Thoracic aorta (tissue), 2 donors: ENCODE measurements at regions not wholly inside any gene's neighbourhood (a gene's known extent, or its start where the extent isn't known, plus 50 kb on each side); places are given as distances from the start of the nearest gene placed in this dataset.
A peak's percentile ranks its signal among the peaks of the same experiment; 100 is the strongest.

Experiments
- ATAC-seq: fragments of 150-250 bp; one replicate; pipeline ENCODE4 v1.8.0; 2017; ENCODE audit warnings: low read depth; ENCODE audit not compliant: insufficient number of reproducible peaks, low FRiP score
- DNase-seq: peaks from one replicate; pipeline ENCODE4 v3.0.0-alpha.2; 2020; ENCODE audit warnings: low spot score
- H3K27ac ChIP-seq, 2 donors: fragments of 200-600 bp; sonication (generic); 1 replicate in 1 of 2; 2 replicates in 1 of 2; pipeline ENCODE4 v1.5.1; 2016; ENCODE audit warnings: mild to moderate bottlenecking in 2 of 2, moderate library complexity in 2 of 2
- H3K27me3 ChIP-seq: fragments of 200-600 bp; sonication (generic); replicated peaks from 2 replicates; pipeline ENCODE4 v1.6.0; 2016; ENCODE audit warnings: mild to moderate bottlenecking; ENCODE audit not compliant: insufficient read depth
- H3K36me3 ChIP-seq: fragments of 200-600 bp; sonication (generic); one replicate; pipeline ENCODE4 v1.5.1; 2016
- H3K4me1 ChIP-seq, 2 donors: fragments of 200-600 bp; sonication (generic); 1 replicate in 1 of 2; 2 replicates in 1 of 2; pipeline versions ENCODE4 v1.5.1 to v1.6.0; 2016; ENCODE audit warnings: low read depth in 2 of 2, mild to moderate bottlenecking in 1 of 2; ENCODE audit not compliant: control insufficient read depth in 1 of 2
- H3K4me3 ChIP-seq: fragments of 200-600 bp; sonication (generic); 2 replicates; pipeline ENCODE4 v1.5.1; 2016; ENCODE audit warnings: mild to moderate bottlenecking
- H3K9me3 ChIP-seq: fragments of 200-600 bp; sonication (generic); 2 replicates; pipeline ENCODE4 v1.5.1; 2016
- CTCF ChIP-seq: fragments of 200-600 bp; sonication (generic); IDR thresholded peaks from one replicate; pipeline ENCODE4 v1.5.1; 2019; ENCODE audit warnings: antibody characterized with exemption

GRCh38 chr7:1290026-1290678 lies 57.5 kb downstream of the UNCX start:
- Histone ChIP-seq H3K9me3 (no peaks in the 10 kb centered on the region), H3K36me3 (no peaks in the 10 kb centered on the region), H3K4me1 (peaks cover 0 to 14% of the 10 kb centered on the region in 2 donors), H3K27ac (no peak overlapping the region), H3K27me3 (no peaks in the 10 kb centered on the region), H3K4me3 (peak overlapping the region; percentile 69)
- no peak for ATAC-seq
- DNase-seq = no peak
- peak; percentile 11 for TF ChIP-seq CTCF

GRCh38 chr7:1290679-1291356 lies 58.1 kb downstream of the UNCX start:
- no peaks in the 10 kb centered on the region for H3K36me3 ChIP-seq
- peak overlapping the region; percentile 69 for H3K4me3 ChIP-seq
- no peak overlapping the region for H3K27ac ChIP-seq
- H3K9me3 ChIP-seq = no peaks in the 10 kb centered on the region
- H3K27me3 ChIP-seq = no peaks in the 10 kb centered on the region
- no peak for ATAC-seq
- DNase-seq = no peak
- peaks cover 0 to 14% of the 10 kb centered on the region in 2 donors for H3K4me1 ChIP-seq
- no peak for TF ChIP-seq CTCF

- Histone ChIP-seq H3K9me3 (no peaks in the 10 kb centered on the region), H3K4me1 (peaks cover 0 to 14% of the 10 kb centered on the region in 2 donors), H3K4me3 (peak overlapping the region; percentile 69), H3K27ac (no peak overlapping the region), H3K27me3 (no peaks in the 10 kb centered on the region), H3K36me3 (no peaks in the 10 kb centered on the region)
- ATAC-seq (no peak), DNase-seq (no peak)
- TF ChIP-seq CTCF = no peak
These were observed 58.7 kb downstream of the UNCX start for GRCh38 chr7:1291357-1291689.

GRCh38 chr7:1291845-1292765 lies 59.4 kb downstream of the UNCX start:
- no peak for ATAC-seq

More at GRCh38 chr7:1291845-1292765, 59.4 kb downstream of the UNCX start:
- no peaks in the 10 kb centered on the region for H3K9me3 ChIP-seq
- H3K36me3 ChIP-seq = no peaks in the 10 kb centered on the region
- peaks cover 0 to 14% of the 10 kb centered on the region in 2 donors for H3K4me1 ChIP-seq
- no peak overlapping the region for H3K27ac ChIP-seq
- no peak overlapping the region for H3K4me3 ChIP-seq
- no peak for DNase-seq
- TF ChIP-seq CTCF = no peak
- peaks cover 4% of the 10 kb centered on the region for H3K27me3 ChIP-seq
